ENCODE measurements at regions not wholly inside any gene's neighbourhood (a gene's known extent, or its start where the extent isn't known, plus 50 kb on each side); places are given as distances from the start of the nearest gene placed in this dataset.
"Not testable (repeated sequence)": the region's sequence is repeated elsewhere in the genome, so short reads cannot be mapped to it uniquely, and the experiment has no call there.

DNA sequence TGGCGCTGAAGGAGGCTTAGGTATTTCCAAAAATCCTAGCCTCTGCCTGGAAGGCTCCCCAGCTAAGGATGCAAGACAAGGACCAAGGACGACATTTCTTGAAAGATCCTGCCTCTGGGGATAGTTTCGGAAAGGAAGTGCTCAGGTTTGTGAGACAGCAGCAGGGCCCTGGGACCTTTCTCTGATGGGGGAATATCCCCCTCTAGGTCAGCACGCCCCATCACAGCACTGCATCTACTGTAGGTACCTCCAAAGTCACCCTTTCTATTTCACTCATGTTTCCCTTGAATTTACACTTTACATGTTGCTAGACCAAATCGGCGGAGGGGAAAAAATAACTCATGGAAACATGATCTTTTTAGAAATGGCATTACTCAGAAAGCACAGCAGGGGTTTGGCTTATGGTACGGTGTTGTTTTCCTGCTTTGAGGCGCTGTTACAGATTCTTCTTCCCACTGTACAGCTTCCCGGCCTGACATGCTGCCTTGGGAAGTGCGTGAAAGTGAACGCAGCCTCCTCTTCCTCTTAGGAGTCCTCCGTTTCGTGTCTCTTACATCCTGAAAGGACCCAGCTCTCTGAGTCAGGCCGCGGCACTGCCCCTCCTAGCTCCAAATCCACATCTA is 77.2 kb upstream of the DHRSX start:
- Mint-ChIP-seq H3K27me3 (ENCODE audit: low read depth) (peaks cover 22% of the 10 kb centered on the region), H3K4me3 (no peak overlapping the region), H3K27ac (no peak overlapping the region), H3K9me3 (ENCODE audit: insufficient read depth) (no peaks in the 10 kb centered on the region), H3K4me1 (ENCODE audit: low read depth) (no peaks in the 10 kb centered on the region), H3K36me3 (ENCODE audit: low read depth) (no peaks in the 10 kb centered on the region)
- ChIA-PET CTCF (no interaction called here), POLR2A (no interaction called here)
- no peak for DNase-seq
- no peak for ATAC-seq

DNA sequence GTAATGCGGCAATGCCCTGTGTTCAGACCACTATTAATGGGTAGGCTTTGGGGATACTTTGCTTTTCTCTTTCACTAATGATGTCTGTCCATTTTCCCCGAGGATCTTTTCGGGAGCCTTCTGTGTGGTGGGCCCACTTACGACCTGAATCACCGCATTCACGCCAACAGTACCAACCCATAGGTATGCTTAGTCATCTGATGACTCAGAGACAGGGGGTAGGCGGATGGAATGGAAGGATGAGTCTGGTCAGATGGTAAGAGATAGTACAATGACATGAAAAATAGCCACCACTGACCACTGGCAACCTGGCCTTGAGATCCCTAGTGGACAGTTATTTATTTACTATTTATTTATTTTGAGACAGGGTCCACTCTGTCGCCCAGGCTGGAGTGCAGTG is 76.0 kb upstream of the DHRSX start:
- H3K9me3 Mint-ChIP-seq (ENCODE audit: insufficient read depth), result no peaks in the 10 kb centered on the region
- H3K36me3 Mint-ChIP-seq (ENCODE audit: low read depth), result no peaks in the 10 kb centered on the region
- DNase-seq, result no peak
- H3K4me3 Mint-ChIP-seq, result no peak overlapping the region
- ChIA-PET POLR2A (no interaction called here), CTCF (no interaction called here)
- ATAC-seq, result no peak
- H3K4me1 Mint-ChIP-seq (ENCODE audit: low read depth), result no peaks in the 10 kb centered on the region
- peaks cover 12% of the 10 kb centered on the region for H3K27me3 Mint-ChIP-seq (ENCODE audit: low read depth)
- no peak overlapping the region for H3K27ac Mint-ChIP-seq

DNA sequence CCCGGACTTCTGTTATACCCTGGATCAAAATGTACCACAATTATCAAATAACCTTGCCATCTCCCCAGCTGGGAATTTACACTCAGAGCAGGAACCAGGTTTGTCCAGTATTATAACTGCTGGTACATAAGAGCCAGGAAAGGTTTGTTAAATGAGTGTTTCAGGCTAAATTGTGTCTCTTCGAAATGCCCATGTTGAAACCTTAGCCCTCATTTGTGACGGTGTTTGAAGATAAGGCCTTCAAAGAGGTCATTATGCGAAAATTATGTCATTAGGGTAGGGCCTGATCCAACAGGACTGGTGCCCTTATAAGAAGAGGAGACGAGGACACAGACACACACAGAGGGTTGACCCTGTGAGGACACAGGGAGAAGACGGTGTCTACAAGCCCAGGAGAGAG is 73.5 kb upstream of the DHRSX start:
- POLR2A ChIA-PET, result no interaction called here
- H3K27me3 Mint-ChIP-seq (ENCODE audit: low read depth), result peaks cover under 1% of the 10 kb centered on the region
- H3K4me3 Mint-ChIP-seq, result no peak overlapping the region
- H3K9me3 Mint-ChIP-seq (ENCODE audit: insufficient read depth), result no peaks in the 10 kb centered on the region
- CTCF ChIA-PET, result no interaction called here
- H3K36me3 Mint-ChIP-seq (ENCODE audit: low read depth), result no peaks in the 10 kb centered on the region
- no peaks in the 10 kb centered on the region for H3K4me1 Mint-ChIP-seq (ENCODE audit: low read depth)
- ATAC-seq (no peak), DNase-seq (no peak)
- H3K27ac Mint-ChIP-seq, result no peak overlapping the region

DNA sequence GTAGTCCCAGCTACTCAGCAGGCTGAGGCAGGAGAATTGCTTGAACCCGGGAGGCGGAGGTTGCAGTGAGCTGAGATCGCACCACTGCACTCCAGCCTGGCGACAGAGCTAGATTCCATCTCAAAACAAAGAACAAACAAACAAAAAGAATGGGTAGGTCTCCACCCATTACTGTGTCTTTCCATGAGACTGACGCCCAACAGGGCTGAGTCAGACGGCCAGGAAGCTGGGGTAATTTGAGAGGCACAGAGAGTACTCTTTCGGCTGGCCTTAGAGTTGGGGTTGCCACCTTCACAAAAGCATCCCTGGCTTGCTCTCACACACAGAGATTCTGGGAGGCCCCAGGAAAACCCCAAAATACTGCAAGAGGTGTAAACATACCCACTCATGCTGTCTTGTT is 72.0 kb upstream of the DHRSX start:
- H3K4me1 Mint-ChIP-seq (ENCODE audit: low read depth), result no peaks in the 10 kb centered on the region
- peaks cover 3% of the 10 kb centered on the region for H3K9me3 Mint-ChIP-seq (ENCODE audit: insufficient read depth)

DNA sequence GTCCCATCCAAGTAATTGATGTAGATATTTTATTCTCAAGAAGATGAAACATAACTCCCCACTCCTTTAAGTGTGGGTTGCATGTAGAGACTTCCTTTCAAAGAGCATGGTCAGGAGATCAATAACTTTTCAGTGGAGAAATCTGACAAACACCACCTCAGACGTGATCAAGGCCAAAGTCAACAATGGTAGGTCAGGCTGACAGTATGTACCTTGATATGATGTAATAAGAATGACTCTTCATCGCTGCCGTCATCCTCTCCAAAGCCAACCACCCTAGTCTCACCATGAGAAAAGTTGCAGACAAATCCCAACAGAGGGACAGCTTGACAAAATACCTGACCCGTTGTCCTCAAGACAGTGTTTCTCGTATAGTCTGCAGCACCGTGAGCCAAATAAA is 67.3 kb upstream of the DHRSX start:
- ChIA-PET CTCF (no interaction called here), POLR2A (no interaction called here)
- Mint-ChIP-seq H3K27me3 (ENCODE audit: low read depth) (no peaks in the 10 kb centered on the region), H3K27ac (no peak overlapping the region), H3K9me3 (ENCODE audit: insufficient read depth) (peaks cover 3% of the 10 kb centered on the region), H3K4me3 (no peak overlapping the region), H3K4me1 (ENCODE audit: low read depth) (no peaks in the 10 kb centered on the region), H3K36me3 (ENCODE audit: low read depth) (no peaks in the 10 kb centered on the region)
- no peak for DNase-seq
- ATAC-seq, result no peak

More for the DNA sequence above, 72.0 kb upstream of the DHRSX start:
- no peak overlapping the region for H3K27ac Mint-ChIP-seq
- H3K36me3 Mint-ChIP-seq (ENCODE audit: low read depth), result no peaks in the 10 kb centered on the region
- no peak for DNase-seq
- CTCF ChIA-PET, result no interaction called here
- H3K27me3 Mint-ChIP-seq (ENCODE audit: low read depth), result no peaks in the 10 kb centered on the region
- ATAC-seq, result no peak
- POLR2A ChIA-PET, result no interaction called here
- H3K4me3 Mint-ChIP-seq, result no peak overlapping the region

DNA sequence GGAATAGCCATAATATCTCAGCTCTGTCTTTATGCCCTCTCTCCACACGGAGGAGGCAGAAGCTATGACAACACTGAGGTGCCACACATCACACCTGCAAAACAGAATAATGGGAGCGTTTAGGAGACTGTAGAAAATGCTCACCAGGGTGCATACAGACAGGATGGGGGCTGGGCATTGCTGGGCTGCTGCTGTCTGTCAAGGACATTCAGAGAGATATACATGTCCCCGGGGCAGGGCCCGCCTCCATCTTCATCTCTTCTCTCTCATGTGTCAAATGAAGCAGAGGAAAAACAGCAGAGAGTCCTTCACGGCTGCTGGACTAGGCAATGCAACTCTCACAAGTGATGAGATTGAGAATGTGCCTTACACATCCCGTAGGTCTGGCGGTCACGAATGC is 65.3 kb upstream of the DHRSX start:
- no peak overlapping the region for H3K4me3 Mint-ChIP-seq
- CTCF ChIA-PET, result no interaction called here
- DNase-seq (no peak), ATAC-seq (no peak)
- POLR2A ChIA-PET, result no interaction called here
- no peak overlapping the region for H3K27ac Mint-ChIP-seq
- H3K4me1 Mint-ChIP-seq (ENCODE audit: low read depth), result no peaks in the 10 kb centered on the region
- H3K36me3 Mint-ChIP-seq (ENCODE audit: low read depth), result no peaks in the 10 kb centered on the region
- H3K9me3 Mint-ChIP-seq (ENCODE audit: insufficient read depth), result peaks cover 3% of the 10 kb centered on the region
- no peaks in the 10 kb centered on the region for H3K27me3 Mint-ChIP-seq (ENCODE audit: low read depth)

DNA sequence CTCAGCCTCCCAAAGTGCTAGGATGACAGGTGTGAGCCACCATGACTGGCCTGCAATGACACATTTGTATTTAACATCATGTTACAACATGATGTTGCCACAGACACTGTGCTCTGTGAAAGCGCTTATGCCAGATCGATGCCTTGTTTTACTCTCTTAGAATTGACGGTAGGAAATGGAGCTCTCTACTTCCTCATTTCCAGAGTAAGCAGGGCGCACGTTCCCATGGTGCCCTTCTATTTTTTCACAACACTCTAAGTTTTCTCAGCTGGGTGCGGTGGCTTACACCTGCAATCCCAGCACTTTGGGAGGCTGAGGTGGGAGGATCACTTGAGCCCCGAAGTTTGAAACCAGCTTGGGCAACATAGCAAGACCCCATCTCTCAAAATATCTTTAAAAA is 60.7 kb upstream of the DHRSX start:
- Mint-ChIP-seq H3K27me3 (ENCODE audit: low read depth) (no peaks in the 10 kb centered on the region), H3K4me3 (no peak overlapping the region), H3K4me1 (ENCODE audit: low read depth) (no peaks in the 10 kb centered on the region), H3K36me3 (ENCODE audit: low read depth) (no peaks in the 10 kb centered on the region), H3K27ac (no peak overlapping the region), H3K9me3 (ENCODE audit: insufficient read depth) (no peaks in the 10 kb centered on the region)
- no peak for ATAC-seq
- DNase-seq, result no peak
- CTCF ChIA-PET, result no interaction called here
- POLR2A ChIA-PET, result no interaction called here

DNA sequence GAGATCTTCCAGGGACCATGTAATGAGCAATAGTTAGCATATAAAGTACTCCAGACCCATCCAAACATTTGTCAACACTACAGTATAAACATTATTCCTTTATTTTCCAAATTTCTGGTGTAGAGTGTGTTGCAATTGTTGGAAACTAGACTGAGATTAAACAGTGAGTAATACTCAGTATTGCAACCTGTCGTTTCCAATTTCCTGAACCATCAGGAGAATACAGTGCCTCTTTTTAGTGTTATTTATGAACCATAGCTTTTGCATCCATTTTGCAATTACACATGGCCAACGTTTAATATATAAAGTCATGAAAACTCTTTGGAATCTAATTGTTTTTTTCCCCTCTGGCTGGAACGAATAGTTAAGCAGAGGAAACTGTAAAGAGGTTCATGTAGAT is 58.3 kb upstream of the DHRSX start:
- H3K4me3 Mint-ChIP-seq, result no peak overlapping the region
- DNase-seq (no peak), ATAC-seq (no peak)
- no peaks in the 10 kb centered on the region for H3K9me3 Mint-ChIP-seq (ENCODE audit: insufficient read depth)
- CTCF ChIA-PET, result no interaction called here
- H3K36me3 Mint-ChIP-seq (ENCODE audit: low read depth), result no peaks in the 10 kb centered on the region
- POLR2A ChIA-PET, result no interaction called here
- peaks cover 3% of the 10 kb centered on the region for H3K27me3 Mint-ChIP-seq (ENCODE audit: low read depth)
- H3K27ac Mint-ChIP-seq, result no peak overlapping the region
- no peaks in the 10 kb centered on the region for H3K4me1 Mint-ChIP-seq (ENCODE audit: low read depth)

DNA sequence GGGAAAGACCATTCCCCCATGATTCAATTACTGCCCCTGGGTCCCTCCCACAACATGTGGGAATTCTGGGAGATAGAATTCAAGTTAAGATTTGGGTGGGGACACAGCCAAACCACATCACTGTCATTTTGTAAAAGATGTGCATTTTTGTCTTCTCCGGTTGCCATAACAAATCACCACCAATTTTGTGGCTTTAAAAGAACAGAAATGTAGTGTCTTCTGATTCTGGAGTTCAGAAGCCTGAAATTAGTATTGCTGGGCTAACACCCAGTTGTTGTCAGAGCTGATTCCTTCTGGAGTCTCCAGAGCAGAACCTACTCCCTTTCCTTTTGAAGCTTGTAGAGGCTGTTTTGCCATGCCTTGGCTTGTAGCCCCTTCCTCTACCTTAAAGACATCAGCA is 54.1 kb upstream of the DHRSX start:
- Mint-ChIP-seq H3K36me3 (ENCODE audit: low read depth) (no peaks in the 10 kb centered on the region), H3K27me3 (ENCODE audit: low read depth) (peaks cover 3% of the 10 kb centered on the region), H3K9me3 (ENCODE audit: insufficient read depth) (no peaks in the 10 kb centered on the region), H3K27ac (no peak overlapping the region), H3K4me3 (no peak overlapping the region), H3K4me1 (ENCODE audit: low read depth) (no peaks in the 10 kb centered on the region)
- ChIA-PET POLR2A (no interaction called here), CTCF (no interaction called here)
- ATAC-seq, result no peak
- no peak for DNase-seq

DNA sequence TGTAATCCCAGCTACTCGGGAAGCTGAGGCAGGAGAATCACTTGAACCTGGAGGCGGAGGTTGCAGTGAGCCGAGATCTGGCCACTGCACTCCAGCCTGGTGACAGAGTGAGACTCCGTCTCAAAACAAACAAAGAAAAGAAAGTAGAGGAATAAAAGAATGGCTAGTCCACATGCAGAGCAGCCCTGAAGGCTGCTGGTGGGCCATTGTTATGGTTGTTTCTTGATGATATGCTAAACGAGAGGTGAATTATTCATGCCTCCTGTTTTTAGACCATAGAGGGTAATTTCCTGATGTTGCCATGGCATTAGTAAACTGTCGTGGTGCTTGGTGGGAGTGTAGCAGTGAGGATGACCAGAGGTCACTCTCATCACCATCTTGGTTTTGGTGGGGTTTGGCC is 53.3 kb upstream of the DHRSX start:
- H3K4me1 Mint-ChIP-seq (ENCODE audit: low read depth); DNase-seq; H3K4me3 Mint-ChIP-seq; H3K36me3 Mint-ChIP-seq (ENCODE audit: low read depth); H3K27ac Mint-ChIP-seq; CTCF ChIA-PET; H3K27me3 Mint-ChIP-seq (ENCODE audit: low read depth); POLR2A ChIA-PET; ATAC-seq; H3K9me3 Mint-ChIP-seq (ENCODE audit: insufficient read depth): not testable (repeated sequence)

DNA sequence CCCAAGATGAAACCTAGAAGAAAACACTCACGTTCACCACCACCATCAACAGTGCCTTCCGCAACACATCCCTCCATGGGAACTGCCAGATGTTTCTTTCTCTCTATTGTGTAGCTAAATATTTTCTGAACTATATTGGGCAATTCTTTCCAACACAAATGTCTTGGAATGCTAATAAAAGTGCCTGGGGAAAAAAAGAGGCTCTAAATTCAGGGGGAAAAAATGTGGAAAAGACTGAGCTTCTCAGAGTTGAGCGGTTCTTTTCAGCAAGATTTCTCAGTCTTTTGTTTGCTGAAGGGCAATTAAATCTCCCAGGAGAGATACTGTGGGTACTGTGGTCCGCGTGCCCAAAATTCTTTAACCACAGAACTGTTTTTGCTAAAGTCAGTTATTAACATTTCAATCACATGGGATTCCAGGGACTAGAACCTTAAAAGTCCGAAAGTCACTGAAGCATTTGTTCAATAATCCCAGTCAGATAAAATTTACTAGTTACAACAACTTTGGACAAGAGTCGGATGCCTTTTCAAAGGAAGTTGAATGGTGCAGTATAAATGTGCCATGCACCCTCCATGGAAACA is 51.9 kb upstream of the DHRSX start:
- DNase-seq (no peak), ATAC-seq (no peak)
- Mint-ChIP-seq H3K27me3 (ENCODE audit: low read depth) (peaks cover 3% of the 10 kb centered on the region), H3K27ac (no peak overlapping the region), H3K36me3 (ENCODE audit: low read depth) (no peaks in the 10 kb centered on the region), H3K4me1 (ENCODE audit: low read depth) (no peaks in the 10 kb centered on the region), H3K4me3 (no peak overlapping the region), H3K9me3 (ENCODE audit: insufficient read depth) (no peaks in the 10 kb centered on the region)
- CTCF ChIA-PET, result no interaction called here
- POLR2A ChIA-PET, result no interaction called here

DNA sequence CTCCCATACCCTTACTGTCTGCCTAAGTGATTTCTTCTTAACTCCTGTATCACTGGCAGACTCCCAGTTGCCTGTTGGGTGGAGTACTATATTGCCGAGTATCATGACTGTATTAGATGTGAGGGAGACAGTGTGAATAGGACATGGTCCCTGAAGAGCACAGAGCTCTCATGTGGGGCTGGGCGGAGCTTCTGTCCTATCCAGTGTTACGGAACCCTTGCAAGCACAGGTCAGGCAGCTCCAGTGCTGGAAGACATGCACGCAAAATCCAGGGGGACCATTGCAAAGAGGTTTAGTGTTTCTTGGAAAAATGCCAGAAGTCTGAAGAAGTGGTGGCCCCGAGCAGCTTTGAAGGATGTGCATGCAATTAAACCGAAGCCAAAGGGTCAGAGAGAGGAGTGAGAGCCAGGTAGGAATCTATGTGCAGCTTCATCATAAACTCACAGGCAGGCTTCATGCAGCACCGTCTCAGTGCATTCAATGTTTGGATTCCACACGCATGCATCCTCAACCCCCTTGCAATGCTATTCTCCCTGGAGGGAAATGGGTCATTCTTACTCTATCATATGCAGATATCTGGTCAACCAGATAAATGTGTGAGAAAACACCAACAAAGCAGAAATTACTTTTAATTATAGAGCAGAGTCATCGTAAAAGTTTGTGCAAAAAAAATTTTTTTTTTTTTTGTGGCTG is 49.7 kb upstream of the DHRSX start:
- Mint-ChIP-seq H3K36me3 (ENCODE audit: low read depth) (no peaks in the 10 kb centered on the region), H3K27ac (no peak overlapping the region), H3K9me3 (ENCODE audit: insufficient read depth) (no peaks in the 10 kb centered on the region), H3K4me1 (ENCODE audit: low read depth) (no peaks in the 10 kb centered on the region), H3K4me3 (no peak overlapping the region), H3K27me3 (ENCODE audit: low read depth) (peaks cover 3% of the 10 kb centered on the region)
- POLR2A ChIA-PET, result no interaction called here
- ATAC-seq, result no peak
- CTCF ChIA-PET, result no interaction called here
- no peak for DNase-seq

All from activated CD8-positive, alpha-beta T cell treated with anti-CD3 and anti-CD28 coated beads, Interleukin-2, amount 10 ng/mL, durations not matched to agents 7 days and 5 days (primary cell).